IPS DF 6.9 (cell line): ENCODE measurements at regions not wholly inside any gene's neighbourhood (a gene's known extent, or its start where the extent isn't known, plus 50 kb on each side); places are given as distances from the start of the nearest gene placed in this dataset.

Source experiments
- DNase-seq: peaks from one replicate; pipeline ENCODE4 v3.0.0-alpha.2; 2013; ENCODE audit warnings: low read depth, low spot score
- H3K27ac ChIP-seq: one replicate; pipeline ENCODE4 v1.5.1; 2013; ENCODE audit warnings: low read length, control low read depth
- H3K27me3 ChIP-seq: 2 replicates; pipeline ENCODE4 v1.6.1; 2013; ENCODE audit warnings: mild to moderate bottlenecking, low read length; ENCODE audit not compliant: control insufficient read depth, insufficient read depth
- H3K36me3 ChIP-seq: 2 replicates; pipeline ENCODE4 v1.6.1; 2013; ENCODE audit warnings: low read length; ENCODE audit not compliant: control insufficient read depth, insufficient read depth
- H3K4me1 ChIP-seq: 2 replicates; pipeline ENCODE4 v1.6.1; 2013; ENCODE audit warnings: low read length; ENCODE audit not compliant: control insufficient read depth, insufficient read depth
- H3K4me3 ChIP-seq: 2 replicates; pipeline ENCODE4 v1.5.1; 2013; ENCODE audit warnings: mild to moderate bottlenecking, low read length
- H3K9me3 ChIP-seq: 2 replicates; pipeline ENCODE4 v1.6.1; 2013; ENCODE audit warnings: low read length, inconsistent platforms; ENCODE audit not compliant: control insufficient read depth, insufficient read depth
- WGBS: extraction: QIAGEN DNeasy Blood & Tissue Kit; methylation state at CpG from one replicate; pipeline ENCODE4 v1.1.7; 2013; ENCODE audit warnings: mixed read lengths, missing lambda C conversion rate; ENCODE audit not compliant: insufficient read length, insufficient coverage; 5-methylcytosine and 5-hydroxymethylcytosine counted together

- H3K36me3 ChIP-seq = no peaks in the 10 kb centered on the region
- no peak overlapping the region for H3K4me3 ChIP-seq
- no CpG with 5 or more reads among the region's 6 CpGs for WGBS
- no peak overlapping the region for H3K27ac ChIP-seq
- no peaks in the 10 kb centered on the region for H3K27me3 ChIP-seq
- no peaks in the 10 kb centered on the region for H3K4me1 ChIP-seq
- H3K9me3 ChIP-seq = no peaks in the 10 kb centered on the region
- no peak for DNase-seq
These were observed 75.0 kb downstream of the HMHB1 start for GRCh38 chr5:143886651-143887638.

- no CpG with 5 or more reads among the region's 5 CpGs for WGBS
- H3K36me3 ChIP-seq = no peaks in the 10 kb centered on the region
- H3K9me3 ChIP-seq = no peaks in the 10 kb centered on the region
- no peak overlapping the region for H3K27ac ChIP-seq
- no peak overlapping the region for H3K4me3 ChIP-seq
- no peaks in the 10 kb centered on the region for H3K27me3 ChIP-seq
- H3K4me1 ChIP-seq = no peaks in the 10 kb centered on the region
- no peak for DNase-seq
These were observed 76.1 kb downstream of the HMHB1 start for GRCh38 chr5:143887903-143888665.

GRCh38 chr5:143888912-143889311 lies 77.0 kb downstream of the HMHB1 start:
- H3K27me3 ChIP-seq = no peaks in the 10 kb centered on the region
- H3K4me3 ChIP-seq = no peak overlapping the region
- no CpG with 5 or more reads among the region's 3 CpGs for WGBS

GRCh38 chr5:143889986-143890385 lies 78.0 kb downstream of the HMHB1 start:
- H3K27ac ChIP-seq = no peak overlapping the region
- H3K9me3 ChIP-seq = no peaks in the 10 kb centered on the region
- H3K36me3 ChIP-seq = no peaks in the 10 kb centered on the region
- no peak for DNase-seq
- no peak overlapping the region for H3K4me3 ChIP-seq
- H3K4me1 ChIP-seq = no peaks in the 10 kb centered on the region
- WGBS = no CpG with 5 or more reads among the region's 3 CpGs
- no peaks in the 10 kb centered on the region for H3K27me3 ChIP-seq

More at GRCh38 chr5:143888912-143889311, 77.0 kb downstream of the HMHB1 start:
- Histone ChIP-seq H3K9me3 (no peaks in the 10 kb centered on the region), H3K27ac (no peak overlapping the region), H3K4me1 (no peaks in the 10 kb centered on the region), H3K36me3 (no peaks in the 10 kb centered on the region)
- DNase-seq = no peak

- Histone ChIP-seq H3K4me3 (no peak overlapping the region), H3K27ac (no peak overlapping the region), H3K36me3 (no peaks in the 10 kb centered on the region), H3K27me3 (no peaks in the 10 kb centered on the region), H3K4me1 (no peaks in the 10 kb centered on the region), H3K9me3 (no peaks in the 10 kb centered on the region)
- DNase-seq = no peak
- no CpG with 5 or more reads among the region's 3 CpGs for WGBS
These were observed 78.5 kb downstream of the HMHB1 start for GRCh38 chr5:143890487-143890886.

GRCh38 chr5:143892271-143892670 lies 80.3 kb downstream of the HMHB1 start:
- no CpG with 5 or more reads among the region's 1 CpG for WGBS
- Histone ChIP-seq H3K27ac (no peak overlapping the region), H3K9me3 (no peaks in the 10 kb centered on the region), H3K27me3 (no peaks in the 10 kb centered on the region), H3K4me1 (no peaks in the 10 kb centered on the region), H3K4me3 (no peak overlapping the region), H3K36me3 (no peaks in the 10 kb centered on the region)
- DNase-seq = no peak

- no peak overlapping the region for H3K27ac ChIP-seq
These were observed 80.9 kb downstream of the HMHB1 start for GRCh38 chr5:143892908-143893307.

GRCh38 chr5:143893638-143894037 lies 81.7 kb downstream of the HMHB1 start:
- Histone ChIP-seq H3K36me3 (no peaks in the 10 kb centered on the region), H3K9me3 (no peaks in the 10 kb centered on the region), H3K27ac (no peak overlapping the region), H3K4me1 (no peaks in the 10 kb centered on the region), H3K27me3 (no peaks in the 10 kb centered on the region), H3K4me3 (no peak overlapping the region)
- DNase-seq = no peak
- WGBS = no CpG with 5 or more reads among the region's 2 CpGs

More at GRCh38 chr5:143892908-143893307, 80.9 kb downstream of the HMHB1 start:
- H3K4me1 ChIP-seq = no peaks in the 10 kb centered on the region
- no peak overlapping the region for H3K4me3 ChIP-seq
- no peaks in the 10 kb centered on the region for H3K27me3 ChIP-seq
- DNase-seq = no peak
- H3K9me3 ChIP-seq = no peaks in the 10 kb centered on the region
- no CpG with 5 or more reads among the region's 2 CpGs for WGBS
- H3K36me3 ChIP-seq = no peaks in the 10 kb centered on the region

GRCh38 chr5:143896516-143896915 lies 84.6 kb downstream of the HMHB1 start:
- Histone ChIP-seq H3K4me1 (0 out of 2 replicates have a peak, but pooled peaks cover 1% of the 10 kb centered on the region), H3K4me3 (no peak overlapping the region), H3K27me3 (no peaks in the 10 kb centered on the region), H3K27ac (no peak overlapping the region), H3K9me3 (no peaks in the 10 kb centered on the region), H3K36me3 (no peaks in the 10 kb centered on the region)
- DNase-seq = no peak
- no CpG with 5 or more reads among the region's 2 CpGs for WGBS

GRCh38 chr5:143896966-143897365 lies 85.0 kb downstream of the HMHB1 start:
- DNase-seq = no peak
- no peak overlapping the region for H3K4me3 ChIP-seq
- H3K36me3 ChIP-seq = no peaks in the 10 kb centered on the region
- no peaks in the 10 kb centered on the region for H3K9me3 ChIP-seq
- H3K27me3 ChIP-seq = no peaks in the 10 kb centered on the region
- no peak overlapping the region for H3K27ac ChIP-seq
- H3K4me1 ChIP-seq = 0 out of 2 replicates have a peak, but pooled peaks cover 1% of the 10 kb centered on the region
